Activated CD4-positive, alpha-beta T cell treated with anti-CD3 and anti-CD28 coated beads for 36 hours (primary cell): ENCODE measurements at regions not wholly inside any gene's neighbourhood (a gene's known extent, or its start where the extent isn't known, plus 50 kb on each side); places are given as distances from the start of the nearest gene placed in this dataset.
"Not testable (repeated sequence)": the region's sequence is repeated elsewhere in the genome, so short reads cannot be mapped to it uniquely, and the experiment has no call there.

ENCODE experiments used
- ATAC-seq: fragments of 200-7000 bp; cut with Tn5 transposase; one replicate; pipeline ENCODE4 v1.10.0; 2021; ENCODE audit warnings: mild to moderate bottlenecking, moderate library complexity
- CTCF ChIA-PET: fragments of 350-600 bp; sonication (Branson Sonifier 250); formaldehyde crosslinking; loops from one replicate; lab custom pipeline; 2021; ENCODE audit warnings: antibody characterized with exemption; lab: Charles Lee
- POLR2A ChIA-PET: fragments of 350-600 bp; sonication (Branson Sonifier 250); formaldehyde crosslinking; loops from one replicate; lab custom pipeline; 2021; ENCODE audit warnings: antibody characterized with exemption, inconsistent platforms; lab: Charles Lee
- DNase-seq: peaks from one replicate; pipeline ENCODE4 v3.0.0-alpha.2; 2020
- H3K27ac Mint-ChIP-seq: one replicate; pipeline ENCODE4 v1.8.0; 2021; ENCODE audit warnings: mixed read lengths
- H3K27me3 Mint-ChIP-seq: one replicate; pipeline ENCODE4 v1.8.0; 2021; ENCODE audit warnings: mixed read lengths
- H3K36me3 Mint-ChIP-seq: one replicate; pipeline ENCODE4 v1.8.0; 2021; ENCODE audit warnings: low read depth, mixed read lengths
- H3K4me1 Mint-ChIP-seq: one replicate; pipeline ENCODE4 v1.8.0; 2021; ENCODE audit warnings: mixed read lengths
- H3K4me3 Mint-ChIP-seq: one replicate; pipeline ENCODE4 v1.8.0; 2021; ENCODE audit warnings: mild to moderate bottlenecking, moderate library complexity, mixed read lengths
- H3K9me3 Mint-ChIP-seq: one replicate; pipeline ENCODE4 v1.8.0; 2021; ENCODE audit warnings: low read depth, mixed read lengths
- intact Hi-C, 2 experiments: fragments of 100-400 bp; cut with DNase I in 1 of 2; cut with micrococcal nuclease in 1 of 2; formaldehyde crosslinking; loops; one replicate each; pipeline versions ENCODE4 v1.14.2 to v1.15.1; 2022 to 2024; cut with DNase I, micrococcal nuclease

- Mint-ChIP-seq H3K4me1 (peaks cover 9% of the 10 kb centered on the region), H3K36me3 (no peaks in the 10 kb centered on the region), H3K27ac (no peak overlapping the region), H3K27me3 (no peaks in the 10 kb centered on the region), H3K9me3 (peaks cover 7% of the 10 kb centered on the region), H3K4me3 (no peak overlapping the region)
- CTCF ChIA-PET, result interaction anchor here (1.1 kb wide), 1 partner anchor 9 kb away, joined by 3 read pairs; no protein-coding TSS in a partner anchor
- ATAC-seq (peak; percentile 77), DNase-seq (no peak)
- POLR2A ChIA-PET, result no interaction called here
- intact Hi-C loops, result no loop called here
These were observed 703.0 kb downstream of the RNF144A start for GRCh38 chr2:7620255-7620654.

GRCh38 chr2:7621018-7621814 lies 704.0 kb downstream of the RNF144A start:
- POLR2A ChIA-PET, result no interaction called here
- ATAC-seq (peak; percentile 39), DNase-seq (no peak)
- Mint-ChIP-seq H3K27me3 (no peaks in the 10 kb centered on the region), H3K4me1 (peaks cover 12% of the 10 kb centered on the region), H3K4me3 (no peak overlapping the region), H3K27ac (no peak overlapping the region), H3K9me3 (peaks cover 7% of the 10 kb centered on the region), H3K36me3 (no peaks in the 10 kb centered on the region)
- CTCF ChIA-PET, result interaction anchor here (1.1 kb wide), 1 partner anchor 10 kb away, joined by 3 read pairs; no protein-coding TSS in a partner anchor
- intact Hi-C loops, result no loop called here

- Mint-ChIP-seq H3K4me1 (peaks cover 12% of the 10 kb centered on the region), H3K27me3 (no peaks in the 10 kb centered on the region), H3K4me3 (no peak overlapping the region), H3K9me3 (peaks cover 7% of the 10 kb centered on the region), H3K27ac (no peak overlapping the region), H3K36me3 (no peaks in the 10 kb centered on the region)
- ChIA-PET CTCF (interaction anchor here (1.4 kb wide), 1 partner anchor 14 kb away, joined by 4 read pairs; no protein-coding TSS in a partner anchor), POLR2A (no interaction called here)
- intact Hi-C loops, result no loop called here
- ATAC-seq, result no peak
- DNase-seq, result no peak
These were observed 708.4 kb downstream of the RNF144A start for GRCh38 chr2:7625392-7626138.

- no peaks in the 10 kb centered on the region for H3K27me3 Mint-ChIP-seq
- ChIA-PET CTCF (interaction anchor here (0.5 kb wide), 1 partner anchor 728 kb away, joined by 4 read pairs; no protein-coding TSS in a partner anchor), POLR2A (no interaction called here)
- intact Hi-C loops, result no loop called here
- no peak for DNase-seq
- no peak overlapping the region for H3K4me3 Mint-ChIP-seq
- peaks cover 5% of the 10 kb centered on the region for H3K9me3 Mint-ChIP-seq
- H3K4me1 Mint-ChIP-seq, result peaks cover 8% of the 10 kb centered on the region
- no peak overlapping the region for H3K27ac Mint-ChIP-seq
- ATAC-seq, result no peak
- H3K36me3 Mint-ChIP-seq, result no peaks in the 10 kb centered on the region
These were observed 708.9 kb downstream of the RNF144A start for GRCh38 chr2:7626139-7626537.

GRCh38 chr2:7627583-7627982 lies 710.4 kb downstream of the RNF144A start:
- Mint-ChIP-seq H3K4me3 (no peak overlapping the region), H3K9me3 (no peaks in the 10 kb centered on the region), H3K27me3 (no peaks in the 10 kb centered on the region), H3K4me1 (peaks cover 3% of the 10 kb centered on the region), H3K36me3 (no peaks in the 10 kb centered on the region), H3K27ac (no peak overlapping the region)
- POLR2A ChIA-PET, result no interaction called here
- no peak for DNase-seq
- no peak for ATAC-seq
- intact Hi-C loops, result no loop called here
- CTCF ChIA-PET, result no interaction called here

GRCh38 chr2:7632420-7632819 lies 715.2 kb downstream of the RNF144A start:
- ATAC-seq, result no peak
- Mint-ChIP-seq H3K27ac (no peak overlapping the region), H3K27me3 (no peaks in the 10 kb centered on the region)

GRCh38 chr2:7633566-7634153 lies 716.4 kb downstream of the RNF144A start:
- no peak for ATAC-seq
- Mint-ChIP-seq H3K4me3 (no peak overlapping the region), H3K4me1 (no peaks in the 10 kb centered on the region), H3K27me3 (no peaks in the 10 kb centered on the region), H3K9me3 (no peaks in the 10 kb centered on the region), H3K36me3 (no peaks in the 10 kb centered on the region), H3K27ac (no peak overlapping the region)
- DNase-seq, result no peak
- intact Hi-C loops, result no loop called here
- POLR2A ChIA-PET, result no interaction called here
- CTCF ChIA-PET, result no interaction called here

More at GRCh38 chr2:7632420-7632819, 715.2 kb downstream of the RNF144A start:
- H3K9me3 Mint-ChIP-seq, result no peaks in the 10 kb centered on the region
- ChIA-PET CTCF (no interaction called here), POLR2A (no interaction called here)
- no peak for DNase-seq
- no peaks in the 10 kb centered on the region for H3K4me1 Mint-ChIP-seq
- no peaks in the 10 kb centered on the region for H3K36me3 Mint-ChIP-seq
- intact Hi-C loops, result no loop called here
- H3K4me3 Mint-ChIP-seq, result no peak overlapping the region

GRCh38 chr2:7634409-7634808 lies 717.2 kb downstream of the RNF144A start:
- Mint-ChIP-seq H3K4me3 (no peak overlapping the region), H3K27me3 (no peaks in the 10 kb centered on the region), H3K9me3 (no peaks in the 10 kb centered on the region), H3K4me1 (no peaks in the 10 kb centered on the region), H3K36me3 (no peaks in the 10 kb centered on the region), H3K27ac (no peak overlapping the region)
- ChIA-PET CTCF (interaction anchor here (0.6 kb wide), 1 partner anchor 9 kb away, joined by 3 read pairs; no protein-coding TSS in a partner anchor), POLR2A (no interaction called here)
- ATAC-seq (no peak), DNase-seq (no peak)
- intact Hi-C loops, result no loop called here

GRCh38 chr2:7639476-7639875 lies 722.3 kb downstream of the RNF144A start:
- no peak for ATAC-seq
- ChIA-PET POLR2A (no interaction called here), CTCF (interaction anchor here (1.4 kb wide), 1 partner anchor 14 kb away, joined by 4 read pairs; no protein-coding TSS in a partner anchor)
- peaks cover 11% of the 10 kb centered on the region for H3K36me3 Mint-ChIP-seq
- no peak overlapping the region for H3K4me3 Mint-ChIP-seq
- intact Hi-C loops, result no loop called here
- peaks cover 22% of the 10 kb centered on the region for H3K9me3 Mint-ChIP-seq
- H3K27ac Mint-ChIP-seq, result no peak overlapping the region
- no peak for DNase-seq
- peaks cover 3% of the 10 kb centered on the region for H3K4me1 Mint-ChIP-seq
- H3K27me3 Mint-ChIP-seq, result no peaks in the 10 kb centered on the region

GRCh38 chr2:7641272-7641671 lies 724.1 kb downstream of the RNF144A start:
- H3K36me3 Mint-ChIP-seq, result peaks cover 11% of the 10 kb centered on the region
- H3K27ac Mint-ChIP-seq, H3K4me1 Mint-ChIP-seq, DNase-seq, POLR2A ChIA-PET, intact Hi-C loops, H3K27me3 Mint-ChIP-seq, ATAC-seq, H3K4me3 Mint-ChIP-seq: not testable (repeated sequence)
- CTCF ChIA-PET, result interaction anchor here (0.8 kb wide), 1 partner anchor 22 kb away, joined by 3 read pairs; no protein-coding TSS in a partner anchor
- peaks cover 22% of the 10 kb centered on the region for H3K9me3 Mint-ChIP-seq

GRCh38 chr2:7646024-7646423 lies 728.8 kb downstream of the RNF144A start:
- Mint-ChIP-seq H3K27me3 (no peaks in the 10 kb centered on the region), H3K4me1 (peaks cover 23% of the 10 kb centered on the region), H3K4me3 (no peak overlapping the region), H3K9me3 (peaks cover 22% of the 10 kb centered on the region), H3K36me3 (peaks cover 15% of the 10 kb centered on the region), H3K27ac (no peak overlapping the region)
- ChIA-PET CTCF (no interaction called here), POLR2A (no interaction called here)
- intact Hi-C loops, result no loop called here
- ATAC-seq, result no peak
- DNase-seq, result no peak
